Fibroblast of lung (primary cell): ENCODE measurements at regions not wholly inside any gene's neighbourhood (a gene's known extent, or its start where the extent isn't known, plus 50 kb on each side); places are given as distances from the start of the nearest gene placed in this dataset.

ENCODE experiments used
- DNase-seq, 2 donors: peaks; one replicate each; pipeline versions ENCODE4 v3.0.0 to v3.0.0-alpha.2; 2010; ENCODE audit warnings: low read depth in 2 of 2
- H2AFZ ChIP-seq: 2 replicates; pipeline ENCODE4 v1.5.1; 2012; ENCODE audit warnings: low read length, control low read depth, inconsistent platforms
- H3K27ac ChIP-seq: 2 replicates; pipeline ENCODE4 v1.5.1; 2011; ENCODE audit warnings: low read length, control low read depth; ENCODE audit not compliant: insufficient read depth
- H3K27me3 ChIP-seq: 2 replicates; pipeline ENCODE4 v1.5.1; 2011; ENCODE audit warnings: mild to moderate bottlenecking, low read length; ENCODE audit not compliant: control insufficient read depth, insufficient read depth
- H3K36me3 ChIP-seq: 2 replicates; pipeline ENCODE4 v1.5.1; 2011; ENCODE audit warnings: low read length; ENCODE audit not compliant: control insufficient read depth, insufficient read depth
- H3K4me1 ChIP-seq: 2 replicates; pipeline ENCODE4 v1.5.1; 2011; ENCODE audit warnings: low read length; ENCODE audit not compliant: control insufficient read depth, insufficient read depth; ENCODE audit errors: extremely low read depth
- H3K4me2 ChIP-seq: 2 replicates; pipeline ENCODE4 v1.5.1; 2011; ENCODE audit warnings: low read length, control low read depth; ENCODE audit not compliant: insufficient read depth; ENCODE audit errors: extremely low read depth
- H3K4me3 ChIP-seq, 4 experiments: fragments of 200-600 bp in 1 of 4; sonication (generic) in 1 of 4; replicated peaks in 1 of 4; 2 replicates each; pipeline ENCODE4 v1.5.1; 2011 to 2016; ENCODE audit warnings: low read length in 4 of 4, low read depth in 3 of 4, mild to moderate bottlenecking in 3 of 4, control low read depth in 2 of 4, inconsistent platforms in 1 of 4, mixed read lengths in 1 of 4; ENCODE audit not compliant: insufficient read depth in 1 of 4; ENCODE audit errors: control extremely low read depth in 1 of 4
- H3K79me2 ChIP-seq: 2 replicates; pipeline ENCODE4 v1.5.1; 2012; ENCODE audit warnings: mild to moderate bottlenecking, low read length, inconsistent platforms; ENCODE audit not compliant: control insufficient read depth, insufficient read depth
- H3K9ac ChIP-seq: 2 replicates; pipeline ENCODE4 v1.5.1; 2011; ENCODE audit warnings: mild to moderate bottlenecking, low read length, control low read depth; ENCODE audit not compliant: insufficient read depth
- H3K9me3 ChIP-seq: 2 replicates; pipeline ENCODE4 v1.5.1; 2012; ENCODE audit warnings: low read depth, low read length; ENCODE audit not compliant: control insufficient read depth, insufficient read depth
- H4K20me1 ChIP-seq: 2 replicates; pipeline ENCODE4 v1.5.1; 2011; ENCODE audit warnings: low read length; ENCODE audit not compliant: control insufficient read depth, insufficient read depth; ENCODE audit errors: extremely low read depth
- CTCF ChIP-seq, 2 donors: IDR thresholded peaks in 1 of 2; conservative IDR thresholded peaks in 1 of 2; 1 replicate in 1 of 2; 2 replicates in 1 of 2; pipeline ENCODE4 v1.5.1; 2011 to 2012; ENCODE audit warnings: low read length in 2 of 2, control low read depth in 1 of 2, inconsistent platforms in 1 of 2, low read depth in 1 of 2, mild to moderate bottlenecking in 1 of 2
- EZH2 ChIP-seq: IDR thresholded peaks from 2 replicates; pipeline ENCODE4 v1.5.1; 2012; ENCODE audit warnings: low read length, control low read depth, mild to moderate bottlenecking; ENCODE audit errors: missing control alignments

GRCh38 chr6:122136386-122136785 lies 263.1 kb upstream of the HSF2 start:
- Histone ChIP-seq H3K36me3 (no peaks in the 10 kb centered on the region), H3K4me1 (no peaks in the 10 kb centered on the region), H3K79me2 (no peaks in the 10 kb centered on the region), H3K9ac (no peak overlapping the region), H3K4me3 (no peak overlapping the region), H3K27me3 (no peaks in the 10 kb centered on the region), H3K27ac (no peak overlapping the region), H3K4me2 (no peak overlapping the region), H4K20me1 (no peaks in the 10 kb centered on the region), H3K9me3 (no peaks in the 10 kb centered on the region), H2AFZ (no peak overlapping the region)
- no peak for DNase-seq
- no peak for TF ChIP-seq EZH2
- TF ChIP-seq CTCF (conservative IDR thresholded peaks at IDR 0.05 in 1 of 2, IDR thresholded peaks at IDR 0.05 in 1 of 2; ENCODE audit: low read depth in 1 of 2, low read length in 2 of 2), result no peak

- no peak for DNase-seq
- no peak overlapping the region for H3K4me2 ChIP-seq
Measured at GRCh38 chr6:122140031-122140430, 259.4 kb upstream of the HSF2 start.

GRCh38 chr6:122141246-122141645 lies 258.2 kb upstream of the HSF2 start:
- Histone ChIP-seq H3K4me1 (no peaks in the 10 kb centered on the region), H3K27me3 (no peaks in the 10 kb centered on the region), H3K27ac (no peak overlapping the region), H3K9ac (no peak overlapping the region), H4K20me1 (no peaks in the 10 kb centered on the region), H3K4me2 (no peak overlapping the region), H3K36me3 (no peaks in the 10 kb centered on the region), H2AFZ (no peak overlapping the region), H3K4me3 (no peak overlapping the region), H3K9me3 (no peaks in the 10 kb centered on the region), H3K79me2 (no peaks in the 10 kb centered on the region)
- no peak for DNase-seq
- TF ChIP-seq EZH2 (no peak), CTCF (conservative IDR thresholded peaks at IDR 0.05 in 1 of 2, IDR thresholded peaks at IDR 0.05 in 1 of 2; ENCODE audit: low read depth in 1 of 2, low read length in 2 of 2) (no peak)

More at GRCh38 chr6:122140031-122140430, 259.4 kb upstream of the HSF2 start:
- Histone ChIP-seq H3K9me3 (no peaks in the 10 kb centered on the region), H3K36me3 (no peaks in the 10 kb centered on the region), H3K79me2 (no peaks in the 10 kb centered on the region), H3K4me1 (no peaks in the 10 kb centered on the region), H3K9ac (no peak overlapping the region), H3K27ac (no peak overlapping the region), H4K20me1 (no peaks in the 10 kb centered on the region), H2AFZ (no peak overlapping the region), H3K27me3 (no peaks in the 10 kb centered on the region), H3K4me3 (no peak overlapping the region)
- TF ChIP-seq CTCF (conservative IDR thresholded peaks at IDR 0.05 in 1 of 2, IDR thresholded peaks at IDR 0.05 in 1 of 2; ENCODE audit: low read depth in 1 of 2, low read length in 2 of 2) (no peak), EZH2 (no peak)
